ENCODE measurements at regions not wholly inside any gene's neighbourhood (a gene's known extent, or its start where the extent isn't known, plus 50 kb on each side); places are given as distances from the start of the nearest gene placed in this dataset.

DNA sequence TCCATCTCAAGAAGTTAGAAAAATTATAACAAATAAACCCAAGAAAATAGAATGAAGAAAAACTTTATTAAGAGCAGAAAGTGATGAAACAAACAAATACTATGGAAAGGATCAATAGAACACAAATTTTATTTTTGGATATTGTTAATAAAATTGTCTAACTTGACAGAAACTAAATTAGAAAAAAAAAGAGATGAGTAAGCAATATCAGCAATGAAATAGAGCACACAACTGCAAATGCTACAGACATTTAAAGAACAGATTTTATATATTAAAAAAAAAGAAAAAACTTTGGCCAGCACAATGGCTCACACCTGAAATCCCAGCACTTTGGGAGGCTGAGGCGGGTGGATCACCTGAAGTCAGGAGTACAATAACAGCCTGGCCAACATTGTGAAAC lies 628.0 kb downstream of the EPHA7 start:
- no peak overlapping the region for H4K8ac ChIP-seq (ENCODE audit: extremely low read depth, insufficient read depth, low read length)
- CTCF ChIA-PET (ENCODE audit: partially characterized antibody) = interaction anchor here (0.7 kb wide), 1 partner anchor 9 kb away, joined by 3 read pairs; no protein-coding TSS in a partner anchor

More for the DNA sequence above, 628.0 kb downstream of the EPHA7 start:
- H4K20me1 ChIP-seq (replicated peaks in 1 of 2; ENCODE audit: control insufficient read depth in 1 of 2, insufficient read depth in 2 of 2, low read length in 2 of 2) = no peaks in the 10 kb centered on the region
- H3K4me3 ChIP-seq (ENCODE audit: extremely low read depth in 1 of 4, insufficient read depth in 2 of 4, low read depth in 3 of 4, low read length in 4 of 4) = no peak overlapping the region
- no peaks in the 10 kb centered on the region for H3K79me2 ChIP-seq (ENCODE audit: control insufficient read depth in 1 of 2, insufficient read depth in 2 of 2, low read length in 2 of 2)
- H2BK12ac ChIP-seq (ENCODE audit: low read depth, low read length) = no peak overlapping the region
- H3K36me3 ChIP-seq (ENCODE audit: control insufficient read depth in 2 of 4, insufficient read depth in 4 of 4, low read length in 3 of 4) = no peaks in the 10 kb centered on the region
- H2BK5ac ChIP-seq (ENCODE audit: low read depth, low read length) = no peak overlapping the region
- H3K14ac ChIP-seq (ENCODE audit: insufficient read length) = no peak overlapping the region
- no peaks in the 10 kb centered on the region for H3K9me3 ChIP-seq (ENCODE audit: insufficient read depth in 2 of 2, low read depth in 1 of 2, low read length in 1 of 2)
- FAIRE-seq (no peak), DNase-seq (ENCODE audit: low read depth in 1 of 2, low spot score in 2 of 2) (no peak)
- H4K5ac ChIP-seq (ENCODE audit: insufficient read length, low read depth, low read length) = no peak overlapping the region
- POLR2A ChIA-PET (ENCODE audit: partially characterized antibody) = no interaction called here
- no peak overlapping the region for H3K4ac ChIP-seq (replicated peaks; ENCODE audit: insufficient read length, low read depth, low read length)
- no peak overlapping the region for H3K9ac ChIP-seq (replicated peaks in 1 of 4; ENCODE audit: extremely low read depth in 1 of 4, low read depth in 3 of 4, low read length in 3 of 4)
- no peak overlapping the region for H2AFZ ChIP-seq (ENCODE audit: low read length)
- no peaks in the 10 kb centered on the region; the same call in 1 of the 2 replicates for H3K23me2 ChIP-seq (ENCODE audit: low read depth, low read length)
- no peaks in the 10 kb centered on the region for H3K79me1 ChIP-seq (ENCODE audit: low read depth, low read length)
- no peak overlapping the region for H2AK5ac ChIP-seq (ENCODE audit: low read depth, low read length)
- no peak overlapping the region for H3K4me2 ChIP-seq (ENCODE audit: insufficient read depth in 1 of 2, low read depth in 2 of 2, low read length in 2 of 2)
- H3K4me1 ChIP-seq (replicated peaks in 1 of 4; ENCODE audit: control insufficient read depth in 3 of 4, insufficient read depth in 4 of 4, low read length in 3 of 4) = peaks cover 0 to 2% (median 0%) of the 10 kb centered on the region in 4 experiments; a peak in 1 of 7 replicates
- no peak overlapping the region for H3K23ac ChIP-seq (ENCODE audit: insufficient read length)
- no peak overlapping the region for H3K27ac ChIP-seq (ENCODE audit: low read depth, low read length)
- H4K91ac ChIP-seq (replicated peaks; ENCODE audit: insufficient read length, low read length) = no peak overlapping the region
- no peak overlapping the region for H2BK120ac ChIP-seq (replicated peaks; ENCODE audit: low read depth, low read length)
- no peak overlapping the region for H3K56ac ChIP-seq (replicated peaks; ENCODE audit: insufficient read length, low read depth, low read length)
- H3K18ac ChIP-seq (ENCODE audit: extremely low read depth, low read length) = no peak overlapping the region
- no peaks in the 10 kb centered on the region for H3K27me3 ChIP-seq (replicated peaks in 1 of 4; ENCODE audit: control insufficient read depth in 3 of 4, extremely low read depth in 1 of 4, insufficient read depth in 3 of 4, low read length in 3 of 4)
- no peak overlapping the region for H2BK20ac ChIP-seq (ENCODE audit: low read length)
- no peak for TF ChIP-seq EZH2 (IDR thresholded peaks at IDR 0.05; ENCODE audit: low read depth, low read length, severe bottlenecking)
- TF ChIP-seq POLR2AphosphoS5 (IDR thresholded peaks at IDR 0.05; ENCODE audit: low read depth, low read length) = no peak
- TF ChIP-seq NANOG (IDR thresholded peaks at IDR 0.05; ENCODE audit: insufficient read depth, low read depth, low read length, poor library complexity, severe bottlenecking) = no peak
- TF ChIP-seq ATF2 (IDR thresholded peaks at IDR 0.05; ENCODE audit: low read length) = no peak
- TF ChIP-seq YY1 (IDR thresholded peaks at IDR 0.05; ENCODE audit: low read depth, low read length) = no peak
- TF ChIP-seq SIRT6 (IDR thresholded peaks at IDR 0.05; ENCODE audit: low read length) = no peak
- TF ChIP-seq BCL11A (IDR thresholded peaks at IDR 0.05; ENCODE audit: low read depth in 2 of 2, low read length in 2 of 2) = no peak
- TF ChIP-seq TAF1 (IDR thresholded peaks at IDR 0.05; ENCODE audit: low read depth, low read length) = no peak
- no peak for TF ChIP-seq GABPA (IDR thresholded peaks at IDR 0.05; ENCODE audit: borderline replicate concordance, insufficient read depth, low read length)
- TF ChIP-seq POU5F1 (IDR thresholded peaks at IDR 0.05; ENCODE audit: low read depth, low read length) = no peak
- 95% methylated on average over 1 of the region's 1 CpG; no CpG with 5 or more reads in 1 of the 2 experiments for WGBS, 2 experiments (ENCODE audit: extremely low coverage in 1 of 2, insufficient coverage in 1 of 2, insufficient read length in 1 of 2, insufficient replicate concordance in 2 of 2, low coverage in 1 of 2, low lambda C conversion rate in 2 of 2, missing lambda C conversion rate in 1 of 2)
- no peak overlapping the region for H2BK15ac ChIP-seq (ENCODE audit: low read length)

All from H1 (cell line).